TTC549 (cell line): ENCODE measurements at regions not wholly inside any gene's neighbourhood (a gene's known extent, or its start where the extent isn't known, plus 50 kb on each side); places are given as distances from the start of the nearest gene placed in this dataset.

Experiments used
- FAIRE-seq: peaks from 2 replicates; lab custom pipeline; 2012; peaks lifted over from hg19 to GRCh38; lab: Jason Lieb, UNC

- no peak for FAIRE-seq
Measured at GRCh38 chr2:117714745-117715417, 99.6 kb upstream of the DDX18 start.

- FAIRE-seq = no peak
Measured at GRCh38 chr2:117716505-117716904, 98.0 kb upstream of the DDX18 start.

DNA sequence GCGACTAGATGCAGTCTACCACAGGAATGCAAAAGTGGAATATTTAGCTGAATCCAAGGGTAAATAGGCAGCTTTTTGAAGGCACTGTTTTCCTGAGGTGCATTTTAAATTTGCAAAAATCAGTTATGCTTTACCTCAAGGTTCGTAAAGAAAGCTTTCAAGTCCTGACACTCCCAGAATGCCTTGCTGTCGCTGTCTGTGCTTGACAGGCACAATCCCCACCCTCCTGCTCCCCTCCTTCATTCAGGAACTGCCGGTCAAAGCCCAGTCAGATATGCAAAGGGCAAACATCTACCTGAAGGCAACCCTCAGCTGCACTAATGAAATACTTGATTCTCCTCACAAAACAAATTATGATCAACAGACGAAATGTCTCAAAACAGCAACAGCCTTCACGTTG, 97.4 kb upstream of the DDX18 start:
- FAIRE-seq = no peak

- FAIRE-seq = no peak
Measured at GRCh38 chr2:117718048-117718447, 96.4 kb upstream of the DDX18 start.

GRCh38 chr2:117720765-117721164, 93.7 kb upstream of the DDX18 start:
- FAIRE-seq = no peak

DNA sequence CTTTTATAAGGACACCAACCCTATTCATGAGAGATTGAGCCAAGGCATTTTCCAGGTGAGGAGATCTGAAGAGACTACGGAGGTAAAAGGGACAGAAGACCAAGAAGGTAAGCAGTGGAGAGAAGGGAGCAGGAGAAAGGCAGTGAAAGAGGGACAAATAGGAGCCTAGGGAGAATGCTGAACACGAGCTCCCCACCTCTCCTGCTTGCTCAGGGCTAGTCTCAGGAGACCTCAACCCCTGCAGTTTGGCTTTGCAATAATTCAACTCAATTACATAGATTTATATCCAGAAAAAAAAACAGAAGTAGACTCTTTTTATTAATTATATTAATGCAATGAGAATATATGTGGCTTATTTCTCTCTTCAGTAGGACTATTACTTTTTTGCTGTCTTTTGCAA, 91.0 kb upstream of the DDX18 start:
- no peak for FAIRE-seq

DNA sequence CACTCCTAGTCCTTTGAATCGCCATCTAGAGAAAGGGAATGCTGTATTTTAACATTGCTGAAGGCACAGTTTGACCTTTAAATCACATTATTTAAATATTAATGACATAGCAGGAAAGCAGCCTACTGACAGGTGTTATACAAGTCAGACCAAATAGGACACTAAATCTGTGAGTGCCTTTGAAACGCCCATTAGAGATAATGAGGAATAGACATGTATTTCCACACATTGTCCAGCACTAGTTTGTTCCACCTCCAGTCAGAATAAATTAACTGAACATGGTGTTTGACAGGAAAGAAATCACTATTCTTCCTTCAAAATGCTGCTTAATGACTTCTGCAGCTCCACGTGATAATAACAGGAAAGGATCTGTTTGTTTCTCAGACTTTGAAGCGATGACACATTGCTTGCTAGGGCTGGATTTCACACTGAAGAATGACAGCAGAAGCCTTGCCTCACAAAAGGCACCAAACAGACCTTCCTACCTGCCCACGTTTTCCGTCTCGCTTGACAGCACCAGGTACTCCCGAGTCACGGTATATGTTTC, 90.5 kb upstream of the DDX18 start:
- no peak for FAIRE-seq

- no peak for FAIRE-seq
Measured at GRCh38 chr2:117726747-117727146, 87.7 kb upstream of the DDX18 start.

GRCh38 chr2:117737846-117738245, 76.6 kb upstream of the DDX18 start:
- no peak for FAIRE-seq

DNA sequence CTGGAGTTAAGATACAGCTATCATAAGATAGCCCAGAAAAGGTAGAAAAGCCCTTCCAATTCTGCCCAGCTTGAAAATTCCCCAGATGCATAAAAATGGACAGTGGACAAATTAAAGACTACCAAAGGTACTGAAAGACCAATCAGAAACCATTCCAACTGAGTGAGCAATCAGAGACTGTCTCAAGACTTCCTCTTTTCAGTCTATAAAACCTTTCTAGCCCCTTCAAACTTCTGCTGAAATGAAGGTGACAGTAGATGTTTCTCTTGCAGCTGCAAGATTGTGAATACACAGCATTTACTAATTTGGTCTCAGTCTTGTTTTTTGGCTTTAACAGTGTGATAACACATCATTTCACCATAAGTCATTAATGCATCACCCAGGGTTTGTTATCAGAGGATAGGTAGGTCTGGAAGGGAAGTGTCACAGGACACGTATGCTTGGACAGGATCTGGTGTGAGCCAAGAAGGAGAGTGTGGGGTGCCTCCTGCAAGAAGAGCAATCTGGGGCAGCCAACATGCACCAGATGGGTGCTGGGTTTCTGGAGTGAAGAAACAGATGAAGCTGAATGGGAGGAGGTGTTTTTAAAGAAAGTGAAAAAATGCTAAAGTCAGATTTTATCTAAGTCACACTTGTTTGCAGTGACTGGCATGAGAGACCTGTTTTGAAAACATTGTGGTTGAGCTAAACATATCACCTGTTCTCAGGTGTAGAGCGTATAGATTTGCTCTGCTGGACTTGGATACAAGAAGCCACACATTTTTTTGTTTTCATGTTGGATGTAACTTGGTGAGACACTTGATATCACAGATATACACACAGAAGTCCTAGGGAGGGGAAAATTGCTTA, 75.3 kb upstream of the DDX18 start:
- FAIRE-seq = no peak

GRCh38 chr2:117745537-117745936, 69.0 kb upstream of the DDX18 start:
- no peak for FAIRE-seq

DNA sequence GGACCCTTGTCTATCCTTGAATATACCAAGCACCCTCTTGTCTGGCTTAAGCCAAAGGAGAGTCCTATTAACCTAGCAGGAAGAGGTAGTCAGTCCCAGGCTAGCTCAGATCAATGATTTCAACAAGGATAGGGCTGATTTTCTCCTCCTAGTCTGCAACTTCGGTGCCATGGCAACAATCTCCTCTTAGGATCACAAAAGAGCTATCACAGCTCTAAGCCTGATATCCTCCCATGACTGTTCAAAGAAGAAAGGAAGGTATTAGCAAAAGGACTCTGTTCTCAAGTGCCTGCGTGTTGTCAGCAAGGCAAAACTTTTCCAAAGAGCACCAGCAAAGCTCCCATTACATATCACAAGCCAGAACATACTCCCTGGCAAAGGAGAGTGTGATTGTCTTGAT, 58.7 kb upstream of the DDX18 start:
- FAIRE-seq = no peak

DNA sequence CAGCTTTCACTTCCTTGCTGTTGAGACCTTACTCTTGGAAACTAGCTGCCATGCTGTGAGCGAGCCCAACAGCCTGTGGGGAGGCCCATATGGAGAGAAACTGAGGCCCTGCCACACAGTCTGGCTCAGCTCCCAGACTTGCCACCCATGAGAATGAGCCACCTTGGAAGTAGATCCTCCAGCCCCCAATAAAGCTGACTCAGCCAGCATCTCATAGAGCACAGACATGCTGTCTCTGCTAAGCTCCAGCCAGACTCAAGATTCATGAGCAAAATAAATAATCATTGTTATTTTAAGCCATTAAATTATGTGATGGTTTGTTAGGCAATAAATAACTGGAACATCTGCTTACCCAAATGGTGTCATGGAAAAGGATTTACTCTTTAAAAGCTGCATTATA, 53.6 kb upstream of the DDX18 start:
- no peak for FAIRE-seq

DNA sequence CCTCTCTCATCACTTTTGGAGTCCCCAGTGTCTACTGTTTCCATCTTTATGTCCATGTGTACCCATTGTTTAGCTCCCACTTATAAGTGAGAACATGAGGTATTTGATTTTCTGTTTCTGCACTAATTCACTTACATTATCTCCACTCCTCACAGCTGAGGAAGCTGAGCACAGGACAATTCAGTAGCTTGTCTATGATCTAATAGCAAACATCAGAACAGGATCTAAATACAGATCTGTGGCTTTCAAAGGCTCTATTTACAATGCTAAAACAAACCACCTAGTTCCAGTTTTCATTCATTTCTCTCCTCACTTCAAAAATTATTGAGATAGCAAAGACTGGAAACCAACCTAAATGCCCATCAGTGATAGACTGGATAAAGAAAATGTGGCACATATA, 52.0 kb upstream of the DDX18 start:
- FAIRE-seq = no peak

- FAIRE-seq = no peak
Measured at GRCh38 chr2:117763804-117764203, 50.7 kb upstream of the DDX18 start.
